MM.1S (cell line): ENCODE measurements at regions not wholly inside any gene's neighbourhood (a gene's known extent, or its start where the extent isn't known, plus 50 kb on each side); places are given as distances from the start of the nearest gene placed in this dataset.

Source experiments
- CTCF ChIP-seq: fragments of 300-600 bp; sonication (generic); IDR thresholded peaks from 2 replicates; pipeline ENCODE4 v1.5.1; 2016; ENCODE audit warnings: antibody characterized with exemption, low read length, mixed read lengths
- EZH2 ChIP-seq: fragments of 300-600 bp; sonication (generic); optimal IDR thresholded peaks from 2 replicates; pipeline ENCODE3; 2017; ENCODE audit warnings: low read depth, mild to moderate bottlenecking, antibody characterized with exemption, low read length, mixed read lengths
- EZH2phosphoT487 ChIP-seq: fragments of 300-600 bp; sonication (generic); IDR thresholded peaks from 2 replicates; pipeline ENCODE4 v1.6.1; 2018; ENCODE audit warnings: antibody characterized with exemption, low read length

GRCh38 chr12:11524446-11524845 lies 125.0 kb upstream of the ETV6 start:
- no peak for TF ChIP-seq CTCF
- TF ChIP-seq EZH2, result no peak
- no peak for TF ChIP-seq EZH2phosphoT487
